ENCODE measurements at regions not wholly inside any gene's neighbourhood (a gene's known extent, or its start where the extent isn't known, plus 50 kb on each side); places are given as distances from the start of the nearest gene placed in this dataset.
A peak's percentile ranks its signal among the peaks of the same experiment; 100 is the strongest.

DNA sequence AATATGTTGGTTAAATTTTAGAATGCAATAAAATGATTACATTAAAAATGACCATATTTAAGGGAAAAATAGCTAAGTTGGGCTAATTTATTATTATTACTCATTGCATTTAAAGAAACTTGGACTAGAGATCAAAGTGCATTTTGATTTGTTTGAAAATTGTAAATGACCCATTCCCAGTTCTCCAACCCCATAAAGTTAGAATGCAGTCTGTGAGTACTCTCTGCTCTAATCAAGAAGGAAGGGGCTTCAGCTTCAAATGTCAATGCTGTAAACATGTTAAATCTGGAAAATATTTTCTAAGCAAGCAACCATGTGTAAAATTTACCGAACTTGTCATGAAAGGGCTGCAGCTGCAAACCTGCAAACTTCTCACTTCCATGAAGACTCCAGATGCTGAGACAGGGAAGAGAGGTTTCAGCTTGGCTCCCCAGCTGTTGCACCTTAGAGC lies 232.7 kb downstream of the TTLL7 start:
- H3K36me3 Mint-ChIP-seq (ENCODE audit: low read depth): no peaks in the 10 kb centered on the region
- CTCF ChIA-PET: no interaction called here
- no peaks in the 10 kb centered on the region for H3K9me3 Mint-ChIP-seq (ENCODE audit: insufficient read depth)
- DNase-seq (no peak), ATAC-seq (no peak)
- no peak overlapping the region for H3K4me3 Mint-ChIP-seq
- no peaks in the 10 kb centered on the region for H3K27me3 Mint-ChIP-seq (ENCODE audit: low read depth)
- H3K27ac Mint-ChIP-seq: no peak overlapping the region
- POLR2A ChIA-PET: no interaction called here
- H3K4me1 Mint-ChIP-seq (ENCODE audit: low read depth): no peaks in the 10 kb centered on the region

DNA sequence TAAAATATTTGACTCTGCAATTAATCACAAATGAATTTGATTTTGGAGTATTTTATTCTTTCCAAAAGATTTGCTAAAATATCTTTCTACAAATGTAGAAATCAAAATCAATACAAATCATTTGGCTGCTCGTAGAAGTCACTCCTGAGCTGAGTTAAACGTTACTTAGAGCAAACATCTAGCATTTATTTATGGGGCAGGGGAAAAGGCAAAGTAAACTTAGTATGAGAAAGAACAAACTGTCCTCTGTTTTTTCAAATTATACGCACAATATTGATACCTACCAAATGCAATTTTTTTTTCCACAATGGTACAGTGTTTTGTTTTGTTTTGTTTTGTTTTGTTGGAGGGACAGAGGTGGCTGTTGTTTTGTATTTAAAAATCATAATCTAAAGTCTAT lies 233.8 kb downstream of the TTLL7 start:
- H3K4me3 Mint-ChIP-seq: no peak overlapping the region
- H3K27ac Mint-ChIP-seq: no peak overlapping the region
- no peaks in the 10 kb centered on the region for H3K9me3 Mint-ChIP-seq (ENCODE audit: insufficient read depth)
- POLR2A ChIA-PET: no interaction called here
- ATAC-seq (no peak), DNase-seq (no peak)
- H3K27me3 Mint-ChIP-seq (ENCODE audit: low read depth): no peaks in the 10 kb centered on the region
- no peaks in the 10 kb centered on the region for H3K36me3 Mint-ChIP-seq (ENCODE audit: low read depth)
- peaks cover 5% of the 10 kb centered on the region for H3K4me1 Mint-ChIP-seq (ENCODE audit: low read depth)
- CTCF ChIA-PET: no interaction called here

DNA sequence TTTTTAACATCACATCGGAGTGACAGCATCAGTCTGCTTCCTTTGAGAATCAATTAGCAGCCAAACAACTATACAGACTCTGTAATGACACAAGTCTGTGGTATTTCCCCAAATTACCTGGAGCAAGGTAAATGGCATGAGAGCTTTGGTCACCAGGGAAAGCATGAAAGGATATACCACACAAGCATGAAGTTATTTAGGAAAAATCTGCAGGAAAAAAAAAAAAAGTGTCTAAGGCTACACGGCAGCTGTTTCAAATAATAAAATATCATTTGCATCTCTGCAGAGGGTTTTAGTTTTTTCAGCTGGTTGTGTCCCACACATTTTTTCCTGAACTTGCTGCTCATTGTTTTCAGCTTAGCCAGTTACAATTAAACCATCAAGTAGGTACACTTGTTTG lies 234.7 kb downstream of the TTLL7 start:
- CTCF ChIA-PET: interaction anchor here (0.7 kb wide), 1 partner anchor 259 kb away, joined by 3 read pairs; no protein-coding TSS in a partner anchor
- POLR2A ChIA-PET: no interaction called here

DNA sequence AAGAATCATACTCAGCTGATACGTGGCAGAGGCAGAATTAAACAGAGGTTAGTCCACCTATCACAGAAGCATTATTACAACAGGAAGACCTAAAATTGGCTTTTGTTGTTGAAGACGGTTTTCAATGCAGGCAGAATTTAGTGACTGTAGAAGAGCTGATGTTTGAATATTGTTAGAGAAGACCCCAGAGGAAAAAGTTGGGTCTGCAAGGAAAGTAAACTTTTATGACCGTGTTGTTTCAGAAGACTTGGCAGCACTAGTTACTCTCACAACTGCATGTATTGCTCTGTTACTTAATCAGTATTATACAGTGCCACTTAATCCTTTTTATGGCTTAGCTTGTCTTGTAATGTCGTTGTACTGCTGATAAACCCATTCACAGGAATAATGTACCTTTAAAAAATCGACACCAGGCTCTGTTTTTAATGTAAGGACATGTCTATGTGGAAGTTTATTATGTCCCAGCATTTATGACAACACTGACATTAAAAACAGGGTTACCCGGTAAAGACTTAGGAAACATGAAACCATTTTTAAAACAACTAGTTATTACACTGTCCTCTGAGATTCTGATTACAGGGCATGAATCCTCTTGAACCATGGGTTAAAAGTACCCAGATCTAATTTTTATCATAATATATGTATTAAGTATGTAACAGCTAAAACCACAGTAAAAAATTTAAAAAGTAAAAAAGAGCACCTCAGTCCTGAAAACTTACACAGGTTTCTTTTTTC lies 235.4 kb downstream of the TTLL7 start:
- Mint-ChIP-seq H3K27me3 (ENCODE audit: low read depth) (no peaks in the 10 kb centered on the region), H3K4me3 (no peak overlapping the region), H3K27ac (no peak overlapping the region), H3K9me3 (ENCODE audit: insufficient read depth) (no peaks in the 10 kb centered on the region), H3K36me3 (ENCODE audit: low read depth) (no peaks in the 10 kb centered on the region), H3K4me1 (ENCODE audit: low read depth) (peaks cover 5% of the 10 kb centered on the region)
- no peak for DNase-seq
- ChIA-PET POLR2A (no interaction called here), CTCF (no interaction called here)
- ATAC-seq: no peak

More for the DNA sequence above, 234.7 kb downstream of the TTLL7 start:
- Mint-ChIP-seq H3K27me3 (ENCODE audit: low read depth) (no peaks in the 10 kb centered on the region), H3K4me1 (ENCODE audit: low read depth) (peaks cover 5% of the 10 kb centered on the region), H3K36me3 (ENCODE audit: low read depth) (no peaks in the 10 kb centered on the region), H3K9me3 (ENCODE audit: insufficient read depth) (no peaks in the 10 kb centered on the region), H3K27ac (no peak overlapping the region), H3K4me3 (no peak overlapping the region)
- ATAC-seq: no peak
- no peak for DNase-seq

DNA sequence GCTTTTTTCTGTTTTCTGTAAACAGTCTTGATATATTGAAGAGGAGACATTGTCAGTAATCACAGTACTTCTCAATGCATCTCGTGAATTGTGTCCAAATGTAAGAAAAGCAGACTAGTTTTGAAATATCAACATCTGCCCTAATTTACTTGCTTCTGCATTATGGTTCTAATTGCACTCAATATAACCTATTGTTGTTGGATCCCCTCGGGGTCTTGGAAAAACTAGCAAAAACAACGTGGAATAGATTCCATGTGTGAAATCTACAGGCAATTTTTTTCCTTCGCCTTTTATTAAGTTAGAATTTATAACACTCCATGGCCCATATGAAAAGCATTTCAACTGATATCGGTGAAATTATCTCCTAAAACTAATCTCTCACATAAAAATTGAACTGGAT lies 236.5 kb downstream of the TTLL7 start:
- Mint-ChIP-seq H3K4me1 (ENCODE audit: low read depth) (peaks cover 5% of the 10 kb centered on the region), H3K9me3 (ENCODE audit: insufficient read depth) (no peaks in the 10 kb centered on the region), H3K4me3 (no peak overlapping the region), H3K27me3 (ENCODE audit: low read depth) (no peaks in the 10 kb centered on the region), H3K36me3 (ENCODE audit: low read depth) (no peaks in the 10 kb centered on the region), H3K27ac (no peak overlapping the region)
- no peak for DNase-seq
- ChIA-PET CTCF (no interaction called here), POLR2A (no interaction called here)
- ATAC-seq: no peak

DNA sequence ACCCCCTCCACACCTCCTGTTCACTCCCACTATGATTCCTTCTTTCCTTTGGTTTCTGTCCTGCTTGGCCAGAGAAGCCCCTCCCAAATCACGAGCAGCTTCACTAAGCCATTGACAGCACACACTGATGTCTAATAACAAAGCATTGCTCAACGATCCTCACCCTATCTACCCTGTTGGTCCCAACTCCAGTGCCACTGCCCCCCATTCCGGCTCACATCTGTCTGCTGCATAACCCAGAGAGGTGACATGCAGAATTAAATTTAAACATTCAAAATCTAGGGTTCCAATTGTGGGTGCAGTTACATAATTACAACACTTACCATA lies 236.9 kb downstream of the TTLL7 start:
- Mint-ChIP-seq H3K36me3 (ENCODE audit: low read depth) (no peaks in the 10 kb centered on the region), H3K4me3 (no peak overlapping the region), H3K27ac (no peak overlapping the region), H3K27me3 (ENCODE audit: low read depth) (no peaks in the 10 kb centered on the region), H3K4me1 (ENCODE audit: low read depth) (peaks cover 5% of the 10 kb centered on the region), H3K9me3 (ENCODE audit: insufficient read depth) (no peaks in the 10 kb centered on the region)
- ChIA-PET POLR2A (no interaction called here), CTCF (no interaction called here)
- DNase-seq (no peak), ATAC-seq (no peak)

DNA sequence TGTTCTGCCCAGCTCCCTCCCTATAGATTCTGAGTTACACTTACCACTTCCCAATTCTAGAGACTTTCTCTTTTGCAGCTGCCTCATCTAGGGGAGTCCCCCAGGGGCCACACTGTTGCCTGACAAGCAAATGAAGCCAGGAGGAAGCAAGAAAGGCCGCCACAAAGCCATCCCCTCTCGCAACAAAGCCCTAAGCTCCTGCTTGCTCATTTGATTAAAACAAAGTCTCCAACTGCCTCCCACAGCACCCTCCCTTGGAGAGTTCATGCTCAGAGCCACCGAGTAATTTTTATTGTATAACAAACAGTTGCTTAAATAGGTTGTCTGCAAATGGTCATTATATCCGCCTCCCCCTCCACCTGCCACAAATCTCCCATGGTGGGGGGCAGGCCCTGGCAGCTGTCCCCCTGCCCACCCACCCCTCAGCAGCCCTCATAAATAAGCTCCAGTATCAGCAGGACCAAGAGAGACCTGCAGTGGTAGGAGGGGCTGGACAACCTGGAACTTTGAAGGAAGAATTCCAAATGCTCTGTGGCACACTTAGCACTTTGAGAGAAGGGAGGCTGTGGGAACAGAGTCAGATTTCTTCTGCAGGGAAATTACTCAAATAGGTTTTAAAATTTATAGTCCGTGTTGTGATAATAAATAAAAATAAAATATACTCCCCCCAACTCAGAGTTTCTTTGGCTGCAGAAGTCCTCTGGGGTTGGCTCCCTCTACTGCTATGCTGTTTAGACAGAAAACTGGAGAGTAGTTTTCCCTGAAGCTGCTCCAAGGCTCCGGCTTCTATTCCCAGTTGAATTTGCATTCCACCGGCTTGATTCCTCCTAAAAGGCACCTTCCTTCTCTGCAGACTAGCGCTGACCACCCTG lies 237.5 kb downstream of the TTLL7 start:
- H3K4me1 Mint-ChIP-seq (ENCODE audit: low read depth): peaks cover 5% of the 10 kb centered on the region
- no peaks in the 10 kb centered on the region for H3K9me3 Mint-ChIP-seq (ENCODE audit: insufficient read depth)
- no peaks in the 10 kb centered on the region for H3K36me3 Mint-ChIP-seq (ENCODE audit: low read depth)
- ATAC-seq: no peak
- ChIA-PET POLR2A (no interaction called here), CTCF (no interaction called here)
- H3K27ac Mint-ChIP-seq: no peak overlapping the region
- no peaks in the 10 kb centered on the region for H3K27me3 Mint-ChIP-seq (ENCODE audit: low read depth)
- DNase-seq: peak; percentile 29
- no peak overlapping the region for H3K4me3 Mint-ChIP-seq

DNA sequence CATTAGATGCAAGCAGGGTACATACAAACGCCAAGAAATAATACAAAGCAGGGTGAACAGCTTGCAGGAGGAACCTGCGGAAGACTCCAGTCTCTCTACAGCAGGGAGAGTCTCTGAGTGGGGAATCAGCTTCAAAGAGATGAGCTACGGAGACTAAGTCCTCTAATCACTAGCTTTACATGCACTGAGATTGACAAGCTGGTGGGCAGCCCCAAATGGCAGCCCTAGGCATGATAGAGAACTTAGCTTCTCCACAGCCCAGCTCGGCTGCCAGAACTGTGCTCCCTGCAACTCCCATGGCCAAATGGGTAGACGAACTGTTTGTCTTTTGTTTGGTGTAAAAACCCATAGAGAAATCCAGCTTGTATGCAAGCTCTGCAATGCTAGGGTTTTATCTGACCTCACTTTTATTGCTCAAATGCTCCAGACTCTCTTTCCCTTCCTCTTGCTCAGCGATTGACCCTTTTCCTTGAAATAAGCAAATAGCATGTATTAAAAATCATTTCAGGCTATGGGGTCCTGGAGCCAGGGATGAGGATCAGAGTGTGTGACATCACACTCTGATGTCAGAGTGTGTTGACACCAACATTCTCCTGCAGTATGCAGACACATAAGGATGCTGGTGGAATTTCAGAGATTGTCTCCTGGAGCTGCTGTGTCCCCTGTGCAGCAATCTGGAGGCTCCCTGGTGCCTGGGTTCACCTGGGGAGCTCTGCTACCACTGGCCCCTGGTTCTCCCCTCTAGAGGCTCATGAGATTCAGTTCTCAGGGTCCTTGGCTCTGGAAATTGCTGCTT lies 238.5 kb downstream of the TTLL7 start:
- Mint-ChIP-seq H3K27ac (no peak overlapping the region), H3K4me1 (ENCODE audit: low read depth) (peaks cover 5% of the 10 kb centered on the region), H3K4me3 (no peak overlapping the region), H3K36me3 (ENCODE audit: low read depth) (no peaks in the 10 kb centered on the region), H3K27me3 (ENCODE audit: low read depth) (no peaks in the 10 kb centered on the region), H3K9me3 (ENCODE audit: insufficient read depth) (no peaks in the 10 kb centered on the region)
- CTCF ChIA-PET: no interaction called here
- POLR2A ChIA-PET: interaction anchor here (0.6 kb wide), 1 partner anchor 1811 kb away, joined by 3 read pairs; no protein-coding TSS in a partner anchor
- ATAC-seq (no peak), DNase-seq (no peak)

DNA sequence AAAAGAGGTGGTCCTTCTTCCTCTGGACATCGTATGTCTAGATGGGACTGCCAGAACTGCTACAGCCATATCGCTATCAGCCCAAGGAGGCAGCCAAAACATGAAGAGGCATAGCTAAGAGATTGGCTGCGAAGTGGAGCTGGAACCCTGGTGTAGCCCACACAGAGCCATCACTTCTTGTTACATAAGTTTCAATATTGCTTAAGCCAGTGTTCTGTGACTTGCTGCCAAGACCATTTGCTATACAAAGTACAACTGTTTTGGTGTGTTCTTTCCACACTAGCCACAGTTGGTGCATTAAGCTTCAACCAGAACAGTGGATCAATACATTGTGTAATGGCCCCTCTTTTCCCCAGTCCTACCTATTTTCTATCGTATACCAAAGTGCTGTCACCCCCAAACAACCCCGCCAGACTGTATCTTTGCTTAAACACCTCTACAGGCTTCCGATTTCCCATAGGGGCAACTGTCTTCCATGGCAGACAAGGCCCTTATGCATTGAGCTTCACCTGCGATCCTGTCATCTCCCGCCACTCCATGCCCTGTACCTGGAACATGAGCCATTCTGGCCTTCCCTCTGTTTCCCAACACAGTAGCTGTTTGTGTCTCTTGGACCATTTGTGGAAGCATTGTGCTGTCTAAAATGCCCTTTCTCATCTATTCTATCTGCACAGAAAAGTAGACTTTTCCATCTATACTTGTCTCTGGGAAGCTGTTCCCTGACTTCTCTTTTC lies 241.8 kb downstream of the TTLL7 start:
- Mint-ChIP-seq H3K36me3 (ENCODE audit: low read depth) (no peaks in the 10 kb centered on the region), H3K27ac (no peak overlapping the region), H3K9me3 (ENCODE audit: insufficient read depth) (no peaks in the 10 kb centered on the region), H3K27me3 (ENCODE audit: low read depth) (no peaks in the 10 kb centered on the region), H3K4me3 (no peak overlapping the region), H3K4me1 (ENCODE audit: low read depth) (peaks cover 5% of the 10 kb centered on the region)
- ChIA-PET POLR2A (no interaction called here), CTCF (no interaction called here)
- DNase-seq (no peak), ATAC-seq (no peak)

DNA sequence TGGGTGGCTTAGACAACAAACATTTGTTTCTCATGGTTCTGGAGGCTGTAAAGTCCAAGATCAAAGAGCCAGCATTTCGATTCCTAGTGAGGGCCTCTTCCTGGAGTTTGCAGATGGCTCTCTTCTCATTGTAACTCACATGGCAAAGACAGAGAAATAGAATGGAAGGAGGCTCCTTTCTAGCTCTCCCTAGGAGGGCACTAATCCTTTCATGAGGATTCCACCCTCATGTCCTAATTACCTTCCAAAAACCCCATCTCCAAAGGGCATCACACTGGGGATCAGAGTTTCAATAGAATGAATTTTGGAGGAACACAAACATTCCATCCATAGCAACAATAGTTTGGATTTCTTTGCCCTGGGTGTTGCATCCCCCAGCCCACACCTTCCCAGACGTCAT lies 247.3 kb downstream of the TTLL7 start:
- H3K4me1 Mint-ChIP-seq (ENCODE audit: low read depth): no peaks in the 10 kb centered on the region
- no peaks in the 10 kb centered on the region for H3K27me3 Mint-ChIP-seq (ENCODE audit: low read depth)
- POLR2A ChIA-PET: no interaction called here
- no peak for DNase-seq
- no peak overlapping the region for H3K27ac Mint-ChIP-seq
- H3K4me3 Mint-ChIP-seq: no peak overlapping the region
- ATAC-seq: no peak
- CTCF ChIA-PET: no interaction called here
- no peaks in the 10 kb centered on the region for H3K36me3 Mint-ChIP-seq (ENCODE audit: low read depth)
- H3K9me3 Mint-ChIP-seq (ENCODE audit: insufficient read depth): no peaks in the 10 kb centered on the region

DNA sequence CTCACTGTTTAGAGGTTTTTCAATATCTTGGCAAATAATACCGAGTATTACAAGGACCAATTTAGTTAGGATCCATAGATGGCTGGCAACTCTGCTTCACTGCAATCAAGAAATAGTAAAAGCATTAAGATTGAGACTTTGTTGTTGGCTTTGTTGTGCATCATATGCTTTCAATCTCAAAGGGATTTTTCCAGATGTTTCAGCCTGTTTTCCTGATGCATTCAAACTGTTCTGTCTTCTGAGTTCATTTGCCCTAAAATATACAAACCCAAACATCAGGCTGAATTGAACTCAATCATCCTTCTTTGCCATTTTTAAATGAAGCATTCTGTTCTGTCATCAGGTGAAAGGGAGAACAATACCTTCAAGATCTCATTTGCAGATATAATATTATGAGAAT lies 248.7 kb downstream of the TTLL7 start:
- Mint-ChIP-seq H3K9me3 (ENCODE audit: insufficient read depth) (no peaks in the 10 kb centered on the region), H3K36me3 (ENCODE audit: low read depth) (no peaks in the 10 kb centered on the region), H3K27me3 (ENCODE audit: low read depth) (no peaks in the 10 kb centered on the region), H3K4me1 (ENCODE audit: low read depth) (no peaks in the 10 kb centered on the region), H3K4me3 (no peak overlapping the region), H3K27ac (no peak overlapping the region)
- POLR2A ChIA-PET: no interaction called here
- no peak for DNase-seq
- CTCF ChIA-PET: no interaction called here
- no peak for ATAC-seq

All from activated CD8-positive, alpha-beta T cell treated with anti-CD3 and anti-CD28 coated beads, Interleukin-2, amount 10 ng/mL, durations not matched to agents 7 days and 5 days (primary cell).